C4-2B (cell line): ENCODE measurements at regions not wholly inside any gene's neighbourhood (a gene's known extent, or its start where the extent isn't known, plus 50 kb on each side); places are given as distances from the start of the nearest gene placed in this dataset.
"Not testable (repeated sequence)": the region's sequence is repeated elsewhere in the genome, so short reads cannot be mapped to it uniquely, and the experiment has no call there.

Experiments
- H3K27ac ChIP-seq: fragments of 450-650 bp; 2 replicates; pipeline ENCODE4 v1.5.1; 2017
- CTCF ChIP-seq: fragments of 450-650 bp; conservative IDR thresholded peaks from 2 replicates; pipeline ENCODE4 v1.5.1; 2017; ENCODE audit warnings: mild to moderate bottlenecking
- ZFX ChIP-seq: fragments of 450-650 bp; IDR thresholded peaks from 2 replicates; pipeline ENCODE4 v1.6.1; 2017

- TF ChIP-seq CTCF (no peak), ZFX (no peak)
- H3K27ac ChIP-seq = no peak overlapping the region
Measured at GRCh38 chr11:71370895-71371673, 77.1 kb downstream of the DHCR7 start.

- H3K27ac ChIP-seq = no peak overlapping the region
- TF ChIP-seq ZFX (no peak), CTCF (no peak)
Measured at GRCh38 chr11:71370020-71370747, 78.0 kb downstream of the DHCR7 start.

DNA sequence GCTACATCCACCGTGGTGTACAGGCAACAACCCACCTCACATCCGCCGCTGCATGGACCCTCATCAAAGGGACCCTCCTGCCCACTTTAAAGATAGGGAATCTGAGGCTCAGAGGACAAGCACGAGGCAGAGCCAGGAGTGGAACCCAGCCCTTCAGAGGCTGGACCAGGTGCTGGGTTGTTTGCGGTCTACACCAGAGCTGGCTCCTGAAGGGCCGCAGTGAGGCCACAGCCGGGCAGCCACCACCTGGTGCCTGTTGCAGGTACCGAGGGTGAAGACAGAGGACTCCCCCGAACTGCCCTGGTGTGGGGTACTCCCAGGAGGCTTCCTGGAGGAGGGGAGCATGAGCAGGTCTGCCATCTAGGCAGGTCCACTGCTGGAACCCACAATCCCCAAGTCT is 78.8 kb downstream of the DHCR7 start:
- no peak overlapping the region for H3K27ac ChIP-seq
- TF ChIP-seq ZFX (no peak), CTCF (no peak)

- H3K27ac ChIP-seq = no peak overlapping the region
- TF ChIP-seq CTCF (no peak), ZFX (no peak)
Measured at GRCh38 chr11:71368966-71369365, 79.2 kb downstream of the DHCR7 start.

DNA sequence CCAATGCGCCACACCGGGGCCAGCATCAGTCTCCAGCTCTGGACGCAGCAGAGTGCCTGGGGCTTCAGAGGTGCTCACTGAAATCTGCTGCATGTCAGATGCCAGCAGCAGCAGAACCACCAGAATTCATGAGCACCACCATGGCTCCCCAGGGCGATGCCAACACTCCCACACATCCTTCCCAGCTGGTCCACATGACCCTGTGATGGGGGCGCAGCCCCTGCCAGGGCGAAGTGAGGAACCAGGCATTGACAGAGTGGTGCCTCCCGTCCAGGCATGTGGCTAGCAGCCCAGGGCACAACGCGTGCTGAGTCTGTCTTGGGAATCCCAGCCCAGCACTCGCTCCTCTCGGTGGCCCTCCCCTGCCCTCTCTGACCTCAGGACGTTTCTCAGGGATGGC is 80.4 kb downstream of the DHCR7 start:
- TF ChIP-seq CTCF (no peak), ZFX (no peak)

GRCh38 chr11:71367276-71367675 is 80.9 kb downstream of the DHCR7 start:
- H3K27ac ChIP-seq = not testable (repeated sequence)

More for the DNA sequence above, 80.4 kb downstream of the DHCR7 start:
- no peak overlapping the region for H3K27ac ChIP-seq

DNA sequence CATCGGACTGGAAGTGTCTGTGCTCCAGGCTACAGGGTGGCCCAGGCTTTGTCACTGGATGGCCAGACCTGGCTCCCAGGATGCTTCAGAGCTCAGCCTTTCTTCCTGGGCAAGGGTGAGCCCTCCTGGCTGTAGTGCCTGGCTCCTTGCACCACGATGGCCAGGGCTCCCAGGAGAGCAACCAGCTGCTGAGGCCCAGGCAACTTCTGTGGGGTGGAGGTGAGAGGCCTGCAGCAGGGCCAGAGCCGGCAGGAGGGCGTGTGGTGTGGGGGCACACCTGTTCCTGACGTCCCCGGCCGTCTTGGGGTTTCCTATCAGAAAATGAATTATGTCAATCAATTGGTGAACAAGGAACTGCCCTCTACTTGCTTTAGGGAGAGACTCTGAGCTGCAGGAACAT is 82.1 kb downstream of the DHCR7 start:
- TF ChIP-seq CTCF = no peak
- TF ChIP-seq ZFX = no peak
- no peak overlapping the region for H3K27ac ChIP-seq
